Stimulated activated CD4-positive, alpha-beta T cell treated with anti-CD3 and anti-CD28 coated beads, TNF-alpha, amount 100 ng/mL, for 1 hour (primary cell): ENCODE measurements at regions not wholly inside any gene's neighbourhood (a gene's known extent, or its start where the extent isn't known, plus 50 kb on each side); places are given as distances from the start of the nearest gene placed in this dataset.

Source experiments
- DNase-seq, 3 donors: peaks; one replicate each; pipeline ENCODE4 v3.0.0-alpha.2; 2020; ENCODE audit warnings: low read depth in 3 of 3, low spot score in 1 of 3

- DNase-seq: no peak
These were observed 197.1 kb upstream of the RPL38 start for GRCh38 chr17:74006371-74006770.

DNA sequence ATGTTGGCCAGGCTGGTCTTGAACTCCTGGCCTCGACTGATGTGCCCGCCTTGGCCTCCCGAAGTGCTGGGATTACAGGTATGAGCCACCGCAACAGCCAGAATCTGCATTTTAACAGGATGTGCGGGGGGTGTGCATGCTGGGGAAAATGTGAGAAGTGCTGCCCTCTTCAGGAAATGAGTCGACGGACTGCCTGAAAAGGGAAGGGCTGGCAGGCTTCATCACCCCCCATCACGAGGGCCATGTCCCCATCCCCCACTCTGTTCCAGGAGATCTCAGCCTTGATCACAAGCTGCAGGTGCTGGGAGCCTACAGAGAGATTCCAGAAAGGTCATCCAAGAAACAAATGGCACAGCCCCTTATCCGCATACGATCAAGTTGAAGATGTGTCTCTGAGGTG, 195.3 kb upstream of the RPL38 start:
- no peak for DNase-seq

DNA sequence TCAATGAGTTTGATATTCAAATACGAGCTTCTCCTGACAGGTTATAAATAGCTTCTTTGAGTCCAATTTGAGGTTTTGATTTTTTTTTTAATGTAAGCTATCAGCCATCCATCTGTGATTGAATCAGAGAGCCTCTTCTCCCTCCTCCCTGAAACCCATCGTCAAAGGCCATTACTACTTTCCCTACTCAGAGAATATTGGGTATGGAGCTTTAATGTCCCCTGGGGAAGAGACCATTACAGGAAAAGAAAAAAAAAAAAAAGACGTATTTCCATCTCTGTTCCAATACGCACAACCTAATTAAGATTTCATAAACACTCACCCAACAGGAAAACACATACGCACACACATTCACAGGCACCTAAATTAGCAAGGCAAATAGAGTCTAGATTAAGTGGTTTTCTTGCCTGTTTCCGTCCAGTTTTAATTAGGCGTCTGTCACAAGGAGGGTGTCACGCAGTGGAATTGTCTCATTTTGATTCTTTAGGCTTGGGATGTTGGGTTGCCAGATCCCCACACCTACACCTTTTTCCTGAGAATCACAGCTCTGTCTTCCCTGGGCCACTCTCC, 194.3 kb upstream of the RPL38 start:
- DNase-seq: no peak

- DNase-seq: no peak
These were observed 192.6 kb upstream of the RPL38 start for GRCh38 chr17:74010903-74011302.

DNA sequence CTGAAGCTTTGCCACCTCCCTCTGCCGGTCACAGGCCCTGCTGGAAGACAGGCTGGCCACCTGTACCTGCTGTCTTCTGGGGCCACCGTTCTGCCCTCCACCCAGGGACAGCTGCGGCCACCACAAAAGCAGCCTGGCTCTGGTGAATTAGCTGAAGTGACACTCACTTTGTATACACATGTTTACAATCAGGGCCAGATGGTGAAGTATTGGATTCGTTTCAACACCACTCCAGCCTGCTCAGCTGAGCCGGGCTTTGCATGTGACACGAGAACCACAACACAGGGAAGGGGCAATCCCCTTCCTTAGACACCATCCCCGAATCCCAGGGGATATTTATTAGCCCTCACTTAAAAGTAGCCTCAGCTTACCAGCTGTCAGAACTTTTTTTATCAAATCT, 191.5 kb upstream of the RPL38 start:
- DNase-seq: no peak

DNA sequence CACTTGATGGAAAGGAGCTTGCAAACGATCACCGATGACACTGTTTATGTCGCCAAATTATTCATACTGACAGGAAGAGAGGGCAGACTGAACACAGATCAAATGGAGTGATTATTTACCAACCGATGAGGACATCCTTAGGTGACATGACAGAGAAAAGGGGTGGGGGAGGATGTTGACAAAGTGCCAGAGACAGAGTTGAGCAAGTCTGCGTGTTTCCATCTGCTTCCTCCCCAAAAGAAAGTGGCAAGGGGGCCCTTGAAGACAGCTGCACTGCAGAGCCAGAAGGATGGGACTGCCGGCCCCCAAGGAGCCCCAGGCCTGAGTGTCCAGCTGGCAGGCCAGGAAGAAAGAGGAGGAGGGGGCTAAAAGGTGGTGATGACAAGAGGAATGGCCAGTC, 191.0 kb upstream of the RPL38 start:
- DNase-seq: peak in 1 of 3 donors; percentile 10

- no peak for DNase-seq
These were observed 188.2 kb upstream of the RPL38 start for GRCh38 chr17:74015316-74015715.

DNA sequence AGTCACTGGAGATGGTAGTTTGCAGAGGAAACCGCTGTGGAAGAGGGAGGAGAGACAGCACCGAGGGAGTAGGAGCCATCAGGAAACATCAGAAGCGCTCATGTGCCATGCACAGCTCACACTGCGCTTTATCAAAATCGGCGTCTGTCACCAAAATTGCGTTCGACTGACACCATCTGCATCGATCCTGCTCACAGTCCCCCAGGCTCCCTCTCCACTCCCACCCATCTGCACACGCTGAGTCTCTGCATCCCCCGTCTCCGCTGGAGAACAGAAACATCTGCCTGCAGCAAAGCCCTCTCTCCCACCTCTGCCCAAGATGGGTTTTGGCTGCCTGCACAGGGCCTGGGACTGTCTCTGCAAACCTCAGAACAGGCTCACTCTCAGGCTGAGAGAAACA, 187.5 kb upstream of the RPL38 start:
- DNase-seq: no peak

DNA sequence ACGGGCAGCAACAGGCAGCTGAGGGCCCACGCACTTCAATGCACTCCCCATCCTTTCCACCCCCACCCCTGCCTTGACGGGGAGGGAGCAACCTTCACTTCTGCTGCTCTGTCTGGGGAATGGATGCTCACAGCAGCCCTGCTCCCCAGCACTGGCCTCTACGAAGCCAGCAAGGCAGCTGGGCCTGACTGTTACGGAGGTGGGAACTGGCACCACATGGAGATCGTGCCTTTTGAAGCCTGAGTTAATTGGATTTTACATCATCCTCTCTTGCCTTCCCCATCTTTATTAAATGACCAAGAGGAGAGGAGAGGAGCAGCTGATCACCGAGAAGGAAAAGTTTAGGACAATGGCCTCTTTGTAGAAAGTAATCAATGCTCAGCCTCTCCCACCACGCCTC, 187.0 kb upstream of the RPL38 start:
- no peak for DNase-seq

DNA sequence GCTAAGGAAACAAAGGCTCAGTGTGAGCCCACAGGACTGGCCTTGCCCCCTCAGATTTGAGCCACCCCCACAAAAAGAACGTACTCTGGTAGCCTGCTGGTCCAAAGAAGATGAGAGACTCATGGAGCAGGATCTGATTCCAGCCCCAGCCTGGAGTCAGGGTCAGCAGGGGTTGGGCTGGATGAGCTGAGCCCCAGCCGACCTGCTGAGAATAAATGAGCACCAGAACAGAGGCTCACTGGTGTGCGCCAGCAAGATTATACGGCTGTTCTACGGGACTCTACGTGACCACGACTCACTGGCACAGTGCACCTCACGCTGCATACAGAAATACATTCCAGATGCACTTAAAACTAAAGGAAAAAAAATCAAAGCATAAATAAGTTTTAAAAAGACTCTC, 186.0 kb upstream of the RPL38 start:
- DNase-seq: no peak

DNA sequence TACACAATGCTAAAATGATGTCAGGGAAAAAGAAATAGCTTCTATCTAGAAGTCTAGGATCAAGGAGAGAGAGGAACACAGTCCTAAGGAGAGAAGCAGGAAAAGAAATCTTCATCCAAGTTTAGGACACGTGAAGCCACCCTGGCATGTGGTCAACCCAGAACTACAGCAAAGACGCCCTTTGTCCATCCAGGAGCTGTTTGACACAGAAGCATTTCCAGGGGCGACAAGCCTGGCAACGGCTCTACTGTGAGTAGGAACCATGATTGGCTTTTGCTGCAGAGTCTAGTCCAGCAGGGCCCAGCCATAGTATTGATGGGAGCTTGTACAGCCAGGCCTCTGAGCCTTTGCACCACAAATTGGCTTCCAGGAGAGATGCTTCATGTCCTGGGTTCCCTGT, 185.4 kb upstream of the RPL38 start:
- no peak for DNase-seq

DNA sequence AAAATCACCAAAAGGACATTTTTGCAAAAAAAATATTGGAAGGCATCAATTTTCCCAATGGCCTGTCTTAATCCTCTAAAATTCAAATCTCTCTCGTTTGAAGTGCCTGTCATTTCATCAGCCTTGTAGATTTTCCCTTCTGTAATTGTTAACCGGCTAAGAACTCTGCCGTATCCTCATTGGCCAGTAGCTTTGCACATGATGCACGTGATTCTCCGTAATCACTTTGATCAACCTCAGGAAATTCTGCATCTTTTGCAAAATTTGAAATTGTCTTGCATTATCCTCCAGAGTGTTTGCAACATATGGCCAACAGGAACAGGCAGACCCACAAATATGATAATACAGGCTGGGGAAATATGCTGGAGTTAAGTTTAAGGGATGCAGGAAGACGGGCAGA, 184.2 kb upstream of the RPL38 start:
- DNase-seq: no peak

- no peak for DNase-seq
These were observed 183.6 kb upstream of the RPL38 start for GRCh38 chr17:74019860-74020259.

DNA sequence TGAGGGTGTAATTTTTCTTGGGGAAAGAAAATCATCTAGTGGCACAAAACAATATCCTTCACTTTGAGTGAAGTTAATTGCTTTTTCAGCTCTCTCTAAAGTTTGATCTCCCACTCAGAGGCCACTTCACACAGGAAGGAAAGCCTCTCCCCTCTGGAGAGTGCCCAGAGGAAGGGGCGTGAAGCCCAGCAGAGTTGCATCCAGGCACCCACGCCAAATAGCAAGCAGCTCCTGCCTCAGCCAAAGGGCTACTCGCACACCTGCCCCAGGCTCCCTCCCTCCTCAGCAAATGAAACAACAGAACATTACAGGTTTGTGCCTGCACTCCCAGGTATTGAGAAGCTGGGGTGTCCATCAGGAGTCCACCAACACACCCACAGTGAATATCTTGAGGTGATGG, 183.0 kb upstream of the RPL38 start:
- no peak for DNase-seq

DNA sequence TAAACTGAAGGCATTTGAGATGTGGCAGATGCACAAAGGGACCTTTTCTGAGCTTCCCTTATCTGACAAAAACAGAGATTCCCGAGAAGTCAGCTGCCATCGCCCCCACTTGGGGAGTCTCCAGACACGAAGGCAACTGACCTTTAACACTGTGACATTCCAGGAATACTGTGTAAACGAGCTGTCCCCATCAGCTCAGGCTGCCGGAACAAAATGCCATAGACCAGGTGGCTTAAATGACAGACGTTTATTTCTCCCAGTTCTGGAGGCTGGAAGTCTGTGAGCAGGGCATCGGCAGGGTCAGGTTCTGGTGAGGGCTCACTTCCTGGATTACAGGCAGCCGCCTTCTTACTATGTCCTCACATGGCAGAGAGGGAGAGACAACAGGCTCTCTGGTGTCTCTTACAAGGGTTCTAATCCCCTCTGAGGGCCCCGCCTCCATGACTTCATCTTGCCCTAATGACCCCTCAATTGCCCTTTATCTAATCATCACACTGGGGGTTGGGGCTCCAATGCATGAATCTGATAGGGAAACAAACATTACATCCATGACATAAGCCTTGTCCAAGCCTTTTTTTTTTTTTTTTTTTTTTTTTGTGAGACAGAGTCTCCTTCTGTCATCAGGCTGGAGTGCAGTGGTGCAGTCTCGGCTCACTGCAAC, 178.5 kb upstream of the RPL38 start:
- no peak for DNase-seq

DNA sequence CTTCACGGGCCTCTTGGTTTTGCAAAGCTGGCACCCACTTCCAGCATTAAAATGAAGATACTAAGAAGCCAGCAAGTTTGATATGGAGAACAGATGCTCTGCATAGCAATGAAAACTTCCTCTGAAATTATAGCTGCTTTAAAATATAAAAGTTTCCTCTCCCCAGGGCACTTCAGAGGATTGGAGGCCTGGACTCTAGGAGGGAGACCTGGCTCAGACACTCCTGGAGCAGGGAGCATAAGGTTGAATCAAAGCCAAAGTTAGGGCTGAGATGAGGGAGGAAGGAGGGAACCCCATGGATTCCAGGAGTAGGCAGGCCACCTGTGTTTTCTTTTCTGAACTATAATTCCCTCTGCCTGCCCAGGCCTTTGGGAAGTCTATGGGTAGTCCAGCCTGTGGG, 176.0 kb upstream of the RPL38 start:
- DNase-seq: no peak

DNA sequence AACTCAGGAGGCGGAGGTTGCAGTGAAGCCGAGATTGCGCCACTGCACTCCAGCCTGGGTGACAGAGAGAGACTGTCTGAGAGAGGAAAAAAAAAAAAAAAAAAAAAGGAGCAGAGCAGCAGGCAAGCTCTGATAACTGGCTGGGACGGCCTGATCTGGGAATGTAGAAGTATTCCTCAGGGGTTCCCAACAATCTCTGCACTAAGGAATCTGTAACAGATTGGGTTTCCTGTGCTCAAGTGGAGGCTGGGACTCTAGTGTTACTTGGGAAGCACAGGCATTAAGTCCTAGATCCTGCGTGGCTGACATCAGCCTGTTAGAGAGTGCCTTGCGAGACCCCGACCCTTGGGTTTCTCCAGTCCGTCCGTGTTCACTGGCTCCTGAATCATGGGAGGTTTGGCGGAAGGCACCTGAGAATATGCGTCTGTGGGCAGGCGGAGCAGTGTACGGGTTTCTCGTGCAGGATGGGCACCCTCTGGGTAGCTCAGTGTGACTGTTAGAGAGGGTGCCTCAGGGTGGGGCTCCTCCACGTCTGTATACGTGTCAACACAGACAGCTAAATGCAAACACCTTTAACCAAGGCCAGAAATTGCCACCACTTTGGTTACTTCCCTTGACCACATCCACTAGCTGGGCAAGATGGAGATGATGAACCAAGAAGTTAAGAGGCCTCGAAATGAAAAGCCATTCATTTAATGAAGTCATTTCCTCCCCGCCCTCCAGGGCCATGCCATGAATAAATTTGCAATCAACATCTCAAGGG, 174.9 kb upstream of the RPL38 start:
- DNase-seq: no peak

DNA sequence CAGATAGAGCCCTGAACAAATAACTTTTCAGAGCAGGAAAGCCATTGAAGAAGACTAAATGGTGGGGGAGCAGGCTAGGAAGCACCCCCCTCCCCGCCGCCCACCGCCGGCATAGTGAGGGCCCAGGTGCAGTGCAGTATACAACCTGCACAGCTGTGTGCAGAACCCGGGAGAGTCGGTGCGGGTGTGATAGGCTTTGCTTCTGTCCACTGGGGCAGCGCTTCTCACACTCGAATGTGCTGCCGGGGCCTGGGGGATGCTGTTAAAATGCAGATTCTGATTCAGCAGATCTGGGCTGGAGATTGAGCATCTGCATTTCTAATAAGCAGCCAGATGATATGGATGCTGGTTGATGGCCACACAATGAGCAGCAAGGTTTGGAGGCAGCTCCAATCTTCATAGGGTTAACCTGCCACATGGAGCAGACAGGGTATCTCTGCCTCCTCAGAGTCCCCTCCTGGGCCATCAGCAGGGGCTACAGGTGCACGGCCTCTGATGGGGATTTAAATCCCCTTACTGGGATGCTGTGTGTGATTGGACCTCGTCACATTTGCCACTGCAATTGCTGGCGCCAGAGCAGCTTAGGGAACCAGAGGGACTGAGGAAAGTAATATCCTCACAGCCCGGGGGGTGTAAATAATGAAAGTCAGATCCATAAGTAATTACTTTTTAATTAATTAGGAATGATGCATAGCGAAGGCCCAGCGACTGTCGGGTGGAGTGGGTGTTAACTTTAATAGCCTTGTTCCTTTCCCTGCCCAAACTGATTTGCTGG, 172.0 kb upstream of the RPL38 start:
- DNase-seq: no peak

DNA sequence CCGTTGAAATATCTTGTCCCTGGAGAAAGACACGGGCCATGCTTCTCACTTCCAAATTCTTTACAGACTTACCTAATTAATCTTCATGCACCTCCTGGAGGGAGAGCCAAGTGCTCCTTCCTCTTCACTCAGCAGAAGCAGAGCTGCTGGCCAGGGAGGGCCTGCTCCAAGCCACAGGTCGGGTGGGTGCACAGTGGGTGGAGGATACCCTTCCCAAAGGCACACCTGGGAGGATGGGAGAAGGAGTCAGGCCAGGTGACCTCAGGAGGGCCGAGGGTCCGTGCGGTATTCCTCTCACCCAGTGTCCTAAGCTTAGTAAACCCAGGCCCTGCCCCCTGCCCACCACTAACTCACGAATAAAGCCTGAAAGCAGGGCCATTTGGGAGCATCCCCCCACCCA, 171.3 kb upstream of the RPL38 start:
- no peak for DNase-seq

DNA sequence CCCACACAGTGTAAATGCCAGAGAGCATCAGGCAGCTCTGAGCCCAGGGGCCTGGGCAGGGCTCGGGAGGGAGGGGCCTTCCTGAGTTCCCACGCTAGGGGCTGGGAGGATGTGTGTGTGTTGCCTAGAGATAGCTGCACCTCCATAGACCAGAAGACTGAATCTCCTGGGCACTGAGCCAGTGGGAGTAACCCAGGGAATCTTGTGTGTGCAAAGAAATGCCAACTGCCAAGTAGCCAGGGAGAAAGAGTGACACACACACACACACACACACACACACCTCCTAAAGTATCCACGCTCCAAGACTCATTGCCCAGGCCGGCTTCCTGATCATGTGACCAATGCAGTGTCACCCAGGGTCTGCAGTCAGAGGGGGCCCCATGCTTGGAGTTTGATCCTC, 166.2 kb upstream of the RPL38 start:
- no peak for DNase-seq

DNA sequence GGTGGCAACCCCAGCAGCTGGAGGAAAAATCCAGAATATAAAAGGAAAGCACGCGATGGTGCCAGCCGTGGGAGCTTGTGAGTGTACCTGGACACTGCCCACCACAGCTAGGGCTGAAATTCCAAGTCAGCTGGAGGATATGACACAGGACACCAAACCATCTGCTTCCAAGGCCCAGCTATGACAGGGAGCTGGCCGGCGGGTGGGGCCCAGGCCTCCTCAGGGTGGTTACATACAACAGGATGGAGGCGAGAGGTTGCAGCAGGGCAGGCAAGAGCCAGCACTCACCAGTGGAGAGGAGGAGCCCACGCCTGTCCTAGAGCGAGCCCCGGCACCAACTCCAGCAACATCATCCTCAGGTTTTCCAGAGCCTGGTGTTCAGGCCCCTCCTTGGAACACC, 163.2 kb upstream of the RPL38 start:
- DNase-seq: no peak

DNA sequence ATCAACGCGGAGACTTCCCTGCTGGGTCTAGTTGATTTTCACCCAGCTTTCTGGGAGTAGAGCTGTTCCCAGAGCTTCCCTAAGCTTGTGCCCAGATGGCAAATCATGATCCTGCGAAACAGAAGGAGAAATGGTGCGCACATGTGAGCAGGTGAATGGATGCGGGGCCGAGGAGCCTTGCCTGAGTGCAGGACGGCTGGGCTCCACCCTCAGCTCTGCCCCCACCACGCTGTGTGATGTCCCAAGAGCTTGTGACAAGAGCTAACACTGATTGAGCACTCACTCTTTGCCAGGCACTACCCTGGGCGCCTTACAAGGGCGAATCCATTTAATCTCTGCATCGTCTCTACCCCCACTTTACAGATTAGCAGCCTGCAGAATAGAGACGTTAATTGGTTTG, 162.7 kb upstream of the RPL38 start:
- DNase-seq: no peak
